GM12875 (cell line): ENCODE measurements at regions not wholly inside any gene's neighbourhood (a gene's known extent, or its start where the extent isn't known, plus 50 kb on each side); places are given as distances from the start of the nearest gene placed in this dataset.

Experiments used
- H3K4me3 ChIP-seq: one replicate; pipeline ENCODE4 v1.5.1; 2011; ENCODE audit warnings: low read depth, low read length, control low read depth
- CTCF ChIP-seq: IDR thresholded peaks from 2 replicates; pipeline ENCODE4 v1.5.1; 2011; ENCODE audit warnings: low read depth, mild to moderate bottlenecking, control low read depth, inconsistent platforms, low read length, moderate library complexity, borderline replicate concordance; ENCODE audit not compliant: insufficient read depth

DNA sequence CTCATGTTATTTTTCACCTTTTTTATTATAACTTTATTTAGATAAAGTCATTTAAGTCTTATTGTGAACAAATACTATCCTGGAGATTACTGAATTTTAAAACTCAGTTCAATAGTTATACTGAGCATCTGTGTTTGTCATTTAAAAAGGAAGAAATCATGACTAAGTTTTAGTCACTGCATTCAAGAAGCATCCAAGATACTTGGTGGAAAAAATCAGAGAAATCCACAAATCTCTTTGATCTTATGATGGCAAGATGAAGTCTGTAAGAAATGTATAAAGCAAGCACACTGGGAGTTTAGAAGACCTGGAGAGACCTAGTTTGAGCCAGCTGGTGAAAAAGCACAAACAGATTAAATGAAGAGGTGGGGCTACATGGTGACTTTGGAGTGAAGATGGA, 529.8 kb upstream of the IGFBP3 start:
- TF ChIP-seq CTCF, result no peak
- no peak overlapping the region for H3K4me3 ChIP-seq

- TF ChIP-seq CTCF, result no peak
Observed at GRCh38 chr7:46450425-46450824, 529.4 kb upstream of the IGFBP3 start.

GRCh38 chr7:46449743-46450142, 528.7 kb upstream of the IGFBP3 start:
- no peak for TF ChIP-seq CTCF

More at GRCh38 chr7:46450425-46450824, 529.4 kb upstream of the IGFBP3 start:
- no peak overlapping the region for H3K4me3 ChIP-seq

GRCh38 chr7:46448478-46448877, 527.4 kb upstream of the IGFBP3 start:
- H3K4me3 ChIP-seq, result no peak overlapping the region
- no peak for TF ChIP-seq CTCF

More at GRCh38 chr7:46449743-46450142, 528.7 kb upstream of the IGFBP3 start:
- H3K4me3 ChIP-seq, result no peak overlapping the region

DNA sequence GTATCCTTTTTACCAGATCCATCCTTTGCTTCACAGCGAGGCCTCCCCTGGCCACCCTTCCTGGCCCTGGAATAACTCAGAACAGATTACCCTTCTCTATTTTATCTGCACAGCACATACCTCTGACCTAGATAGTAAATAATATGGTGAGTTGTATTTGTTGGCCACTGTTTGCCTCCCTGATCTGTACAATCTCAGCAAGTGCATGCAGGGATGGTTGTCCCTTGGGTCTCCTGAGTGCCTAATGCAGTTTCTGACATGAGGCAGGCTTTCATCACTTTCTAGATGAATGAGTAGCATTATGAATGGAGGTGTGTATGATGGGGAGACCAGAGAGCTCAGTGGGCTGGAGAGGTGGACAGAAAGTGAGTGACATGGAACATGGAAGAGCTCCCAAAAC, 525.1 kb upstream of the IGFBP3 start:
- no peak overlapping the region for H3K4me3 ChIP-seq
- no peak for TF ChIP-seq CTCF

DNA sequence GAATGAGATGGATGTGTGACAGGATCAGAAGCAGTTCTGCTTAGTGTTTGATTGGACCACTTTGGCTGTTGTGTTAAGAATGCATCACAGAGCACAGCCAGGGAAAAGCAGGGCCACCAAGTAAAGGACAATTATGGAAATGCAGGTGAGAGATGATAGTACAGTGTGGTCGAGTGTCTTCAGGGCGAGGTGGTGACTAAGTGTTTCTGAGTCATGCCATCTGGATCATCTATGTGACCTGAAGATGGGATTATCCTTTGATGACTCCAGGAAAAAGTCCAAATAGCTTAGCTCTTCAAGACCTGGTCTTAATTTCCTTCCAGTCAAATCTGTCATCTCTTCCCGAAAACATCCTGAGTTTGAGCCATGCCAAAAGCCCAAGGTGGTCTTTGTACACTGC, 523.2 kb upstream of the IGFBP3 start:
- TF ChIP-seq CTCF, result no peak
- no peak overlapping the region for H3K4me3 ChIP-seq

- no peak for TF ChIP-seq CTCF
- H3K4me3 ChIP-seq, result no peak overlapping the region
Observed at GRCh38 chr7:46440186-46440585, 519.1 kb upstream of the IGFBP3 start.
